Chondrocyte (in vitro differentiated cells): ENCODE measurements at regions not wholly inside any gene's neighbourhood (a gene's known extent, or its start where the extent isn't known, plus 50 kb on each side); places are given as distances from the start of the nearest gene placed in this dataset.

Experiments used
- DNase-seq: peaks from one replicate; pipeline ENCODE4 v3.0.0; 2021; ENCODE audit warnings: mixed read lengths, low spot score
- H3K27ac Mint-ChIP-seq: one replicate; pipeline ENCODE4 v1.8.0; 2021; ENCODE audit warnings: mild to moderate bottlenecking, moderate library complexity, mixed read lengths; ENCODE audit not compliant: unreplicated experiment
- H3K27me3 Mint-ChIP-seq: 2 replicates; pipeline ENCODE4 v1.8.0; 2021; ENCODE audit warnings: low read depth, mixed read lengths
- H3K36me3 Mint-ChIP-seq: 2 replicates; pipeline ENCODE4 v1.8.0; 2021; ENCODE audit warnings: low read depth, mixed read lengths
- H3K4me1 Mint-ChIP-seq: 2 replicates; pipeline ENCODE4 v1.8.0; 2021; ENCODE audit warnings: low read depth, mild to moderate bottlenecking, mixed read lengths
- H3K4me3 Mint-ChIP-seq: one replicate; pipeline ENCODE4 v1.8.0; 2021; ENCODE audit warnings: mild to moderate bottlenecking, moderate library complexity, mixed read lengths; ENCODE audit not compliant: unreplicated experiment
- H3K9me3 Mint-ChIP-seq: 2 replicates; pipeline ENCODE4 v1.8.0; 2021; ENCODE audit warnings: low read depth, mixed read lengths
- CTCF ChIP-seq: fragments of 200-600 bp; sonication (generic); IDR thresholded peaks from 2 replicates; pipeline ENCODE4 v1.5.0; 2021; ENCODE audit warnings: antibody characterized with exemption, mild to moderate bottlenecking, moderate library complexity

GRCh38 chr3:194805546-194805945, 119.9 kb downstream of the FAM43A start:
- no peaks in the 10 kb centered on the region for H3K9me3 Mint-ChIP-seq
- TF ChIP-seq CTCF: no peak
- no peak overlapping the region for H3K4me3 Mint-ChIP-seq
- H3K4me1 Mint-ChIP-seq: no peaks in the 10 kb centered on the region
- DNase-seq: no peak
- peaks cover 21% of the 10 kb centered on the region for H3K27me3 Mint-ChIP-seq
- no peak overlapping the region for H3K27ac Mint-ChIP-seq
- H3K36me3 Mint-ChIP-seq: no peaks in the 10 kb centered on the region

GRCh38 chr3:194806991-194807630, 121.4 kb downstream of the FAM43A start:
- TF ChIP-seq CTCF: no peak
- Mint-ChIP-seq H3K27me3 (peaks cover 18% of the 10 kb centered on the region), H3K27ac (no peak overlapping the region), H3K4me3 (no peak overlapping the region), H3K4me1 (no peaks in the 10 kb centered on the region), H3K36me3 (no peaks in the 10 kb centered on the region), H3K9me3 (no peaks in the 10 kb centered on the region)
- DNase-seq: no peak

GRCh38 chr3:194808640-194809097, 123.0 kb downstream of the FAM43A start:
- no peak overlapping the region for H3K27ac Mint-ChIP-seq
- H3K36me3 Mint-ChIP-seq: no peaks in the 10 kb centered on the region
- H3K4me3 Mint-ChIP-seq: no peak overlapping the region
- TF ChIP-seq CTCF: no peak
- H3K4me1 Mint-ChIP-seq: no peaks in the 10 kb centered on the region
- H3K9me3 Mint-ChIP-seq: no peaks in the 10 kb centered on the region
- H3K27me3 Mint-ChIP-seq: peaks cover 12% of the 10 kb centered on the region
- DNase-seq: no peak

- H3K4me1 Mint-ChIP-seq: no peaks in the 10 kb centered on the region
- H3K27me3 Mint-ChIP-seq: peaks cover 9% of the 10 kb centered on the region
- no peaks in the 10 kb centered on the region for H3K36me3 Mint-ChIP-seq
- no peak for TF ChIP-seq CTCF
- DNase-seq: no peak
- H3K27ac Mint-ChIP-seq: no peak overlapping the region
- no peaks in the 10 kb centered on the region for H3K9me3 Mint-ChIP-seq
- H3K4me3 Mint-ChIP-seq: no peak overlapping the region
Measured at GRCh38 chr3:194809382-194809781, 123.7 kb downstream of the FAM43A start.

GRCh38 chr3:194810076-194810475, 124.4 kb downstream of the FAM43A start:
- DNase-seq: no peak
- H3K4me1 Mint-ChIP-seq: no peaks in the 10 kb centered on the region
- peaks cover 10% of the 10 kb centered on the region for H3K27me3 Mint-ChIP-seq
- H3K36me3 Mint-ChIP-seq: no peaks in the 10 kb centered on the region
- no peaks in the 10 kb centered on the region for H3K9me3 Mint-ChIP-seq
- no peak for TF ChIP-seq CTCF
- H3K27ac Mint-ChIP-seq: no peak overlapping the region
- H3K4me3 Mint-ChIP-seq: no peak overlapping the region
